Nephron (organoid): ENCODE measurements at regions not wholly inside any gene's neighbourhood (a gene's known extent, or its start where the extent isn't known, plus 50 kb on each side); places are given as distances from the start of the nearest gene placed in this dataset.
"Not testable (repeated sequence)": the region's sequence is repeated elsewhere in the genome, so short reads cannot be mapped to it uniquely, and the experiment has no call there.

ENCODE experiments used
- H3K27ac Mint-ChIP-seq, 3 experiments: 2 replicates each; pipeline ENCODE4 v1.8.0; 2020; ENCODE audit warnings: mixed read lengths in 3 of 3, mild to moderate bottlenecking in 2 of 3, moderate library complexity in 1 of 3
- H3K27me3 Mint-ChIP-seq: 2 replicates; pipeline ENCODE4 v1.8.0; 2021; ENCODE audit warnings: low read depth, mild to moderate bottlenecking, moderate library complexity, mixed read lengths
- H3K36me3 Mint-ChIP-seq: 2 replicates; pipeline ENCODE4 v1.8.0; 2020; ENCODE audit warnings: low read depth, mixed read lengths
- H3K4me1 Mint-ChIP-seq: 2 replicates; pipeline ENCODE4 v1.8.0; 2020; ENCODE audit warnings: mixed read lengths
- H3K4me3 Mint-ChIP-seq, 3 experiments: 2 replicates each; pipeline ENCODE4 v1.8.0; 2020; ENCODE audit warnings: mild to moderate bottlenecking in 3 of 3, mixed read lengths in 3 of 3, moderate library complexity in 2 of 3
- H3K9me3 Mint-ChIP-seq: 2 replicates; pipeline ENCODE4 v1.8.0; 2020; ENCODE audit warnings: mixed read lengths
- TF ChIP-seq, protein P1 (sequence below), 3 experiments: fragments of 200-600 bp; sonication (generic); IDR thresholded peaks; one replicate each; pipeline ENCODE4 v1.5.0; 2021; ENCODE audit warnings: antibody characterized with exemption in 3 of 3; ENCODE audit not compliant: unreplicated experiment in 3 of 3

DNA sequence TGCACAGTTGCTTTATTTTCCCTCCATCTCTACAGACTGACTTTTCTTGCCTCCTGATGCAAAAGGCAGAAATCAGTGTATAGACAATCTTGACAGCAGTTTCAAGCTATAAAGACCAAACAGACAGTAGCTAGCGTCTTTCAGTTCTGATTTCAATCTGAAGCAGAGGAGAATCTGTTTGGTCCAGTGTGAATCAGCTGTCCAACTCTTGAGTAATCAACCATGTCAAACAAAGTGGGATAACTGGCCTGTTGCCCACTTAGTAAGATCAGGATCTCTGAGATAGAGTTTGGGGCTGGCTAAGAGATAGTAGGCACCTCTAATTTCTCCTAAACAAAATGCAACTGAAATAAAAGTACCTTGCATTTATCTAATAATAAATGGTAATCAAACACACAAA is 797.4 kb upstream of the FBXO33 start:
- Mint-ChIP-seq H3K4me1 (no peaks in the 10 kb centered on the region), H3K27ac (no peak overlapping the region), H3K9me3 (no peaks in the 10 kb centered on the region), H3K4me3 (no peak overlapping the region), H3K27me3 (no peaks in the 10 kb centered on the region), H3K36me3 (no peaks in the 10 kb centered on the region)
- TF ChIP-seq, protein P1, sequence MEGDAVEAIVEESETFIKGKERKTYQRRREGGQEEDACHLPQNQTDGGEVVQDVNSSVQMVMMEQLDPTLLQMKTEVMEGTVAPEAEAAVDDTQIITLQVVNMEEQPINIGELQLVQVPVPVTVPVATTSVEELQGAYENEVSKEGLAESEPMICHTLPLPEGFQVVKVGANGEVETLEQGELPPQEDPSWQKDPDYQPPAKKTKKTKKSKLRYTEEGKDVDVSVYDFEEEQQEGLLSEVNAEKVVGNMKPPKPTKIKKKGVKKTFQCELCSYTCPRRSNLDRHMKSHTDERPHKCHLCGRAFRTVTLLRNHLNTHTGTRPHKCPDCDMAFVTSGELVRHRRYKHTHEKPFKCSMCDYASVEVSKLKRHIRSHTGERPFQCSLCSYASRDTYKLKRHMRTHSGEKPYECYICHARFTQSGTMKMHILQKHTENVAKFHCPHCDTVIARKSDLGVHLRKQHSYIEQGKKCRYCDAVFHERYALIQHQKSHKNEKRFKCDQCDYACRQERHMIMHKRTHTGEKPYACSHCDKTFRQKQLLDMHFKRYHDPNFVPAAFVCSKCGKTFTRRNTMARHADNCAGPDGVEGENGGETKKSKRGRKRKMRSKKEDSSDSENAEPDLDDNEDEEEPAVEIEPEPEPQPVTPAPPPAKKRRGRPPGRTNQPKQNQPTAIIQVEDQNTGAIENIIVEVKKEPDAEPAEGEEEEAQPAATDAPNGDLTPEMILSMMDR (IDR thresholded peaks at IDR 0.05; ENCODE audit: unreplicated experiment in 3 of 3): no peak

DNA sequence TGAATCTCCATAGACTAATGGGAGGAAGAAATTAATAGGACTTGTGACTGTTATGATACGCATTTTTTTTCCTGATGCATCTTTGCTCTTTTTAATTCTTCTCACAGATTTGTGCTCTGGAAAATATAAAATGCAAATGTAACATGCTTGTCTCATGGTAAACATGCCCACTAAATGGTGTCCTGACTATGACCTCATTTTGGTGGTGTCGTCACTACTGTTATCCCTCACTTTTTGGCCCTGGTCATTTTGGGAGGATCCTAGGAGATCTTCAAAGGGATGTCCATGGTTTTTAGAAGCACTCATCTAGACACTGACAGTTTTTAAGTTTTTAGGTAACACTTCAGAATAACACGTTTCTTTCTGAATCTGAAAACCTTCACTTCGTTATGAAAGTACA is 790.8 kb upstream of the FBXO33 start:
- Mint-ChIP-seq H3K36me3 (no peaks in the 10 kb centered on the region), H3K4me3 (no peak overlapping the region), H3K9me3 (no peaks in the 10 kb centered on the region), H3K27me3 (no peaks in the 10 kb centered on the region), H3K27ac (no peak overlapping the region), H3K4me1 (no peaks in the 10 kb centered on the region)
- TF ChIP-seq, protein P1 (IDR thresholded peaks at IDR 0.05; ENCODE audit: unreplicated experiment in 3 of 3): no peak

DNA sequence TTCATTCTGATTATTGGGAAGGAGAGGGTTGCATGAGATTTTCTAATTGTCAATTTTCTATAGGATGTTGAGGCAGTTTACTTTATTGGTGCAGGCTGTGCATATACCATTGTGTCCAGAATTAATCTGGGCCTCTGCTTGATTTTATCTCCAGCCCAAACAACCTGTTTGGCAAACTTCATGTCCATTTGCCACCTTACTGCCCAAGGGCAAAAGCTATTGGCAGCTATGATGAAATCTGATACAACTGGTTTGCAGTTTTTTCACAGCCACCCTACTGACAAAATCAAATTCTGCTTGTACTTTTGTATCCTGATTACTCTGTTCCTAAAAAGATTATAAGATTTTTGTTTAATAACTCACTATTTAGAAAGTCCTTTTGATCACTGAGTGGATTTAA is 789.2 kb upstream of the FBXO33 start:
- Mint-ChIP-seq H3K4me1 (no peaks in the 10 kb centered on the region), H3K4me3 (no peak overlapping the region), H3K27me3 (no peaks in the 10 kb centered on the region), H3K36me3 (no peaks in the 10 kb centered on the region), H3K9me3 (peaks cover under 1% of the 10 kb centered on the region), H3K27ac (no peak overlapping the region)
- TF ChIP-seq, protein P1 (IDR thresholded peaks at IDR 0.05; ENCODE audit: unreplicated experiment in 3 of 3): no peak

DNA sequence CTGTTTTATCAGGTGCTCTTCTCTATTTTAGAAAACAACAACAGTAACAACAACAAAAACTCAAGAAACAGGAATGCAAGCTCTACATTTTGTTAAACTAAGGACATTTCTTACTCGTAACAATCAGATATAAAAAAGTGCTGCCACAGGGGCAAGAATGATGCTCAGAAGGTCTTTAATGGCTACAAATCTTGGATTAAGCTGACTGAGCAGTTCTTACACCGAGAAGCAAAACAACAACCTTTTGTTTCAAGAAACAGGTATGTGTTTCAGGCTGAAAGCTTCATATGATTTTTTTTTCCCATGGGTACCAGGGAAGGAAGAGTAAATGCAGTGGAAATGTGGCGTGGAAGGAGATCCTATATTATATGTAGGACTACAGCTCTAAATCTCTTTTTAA is 786.8 kb upstream of the FBXO33 start:
- H3K27ac Mint-ChIP-seq: no peak overlapping the region
- H3K4me3 Mint-ChIP-seq: no peak overlapping the region
- TF ChIP-seq, protein P1 (IDR thresholded peaks at IDR 0.05; ENCODE audit: unreplicated experiment in 3 of 3): no peak
- peaks cover 4% of the 10 kb centered on the region for H3K27me3 Mint-ChIP-seq
- H3K4me1 Mint-ChIP-seq: no peaks in the 10 kb centered on the region
- peaks cover 3% of the 10 kb centered on the region for H3K9me3 Mint-ChIP-seq
- H3K36me3 Mint-ChIP-seq: no peaks in the 10 kb centered on the region

DNA sequence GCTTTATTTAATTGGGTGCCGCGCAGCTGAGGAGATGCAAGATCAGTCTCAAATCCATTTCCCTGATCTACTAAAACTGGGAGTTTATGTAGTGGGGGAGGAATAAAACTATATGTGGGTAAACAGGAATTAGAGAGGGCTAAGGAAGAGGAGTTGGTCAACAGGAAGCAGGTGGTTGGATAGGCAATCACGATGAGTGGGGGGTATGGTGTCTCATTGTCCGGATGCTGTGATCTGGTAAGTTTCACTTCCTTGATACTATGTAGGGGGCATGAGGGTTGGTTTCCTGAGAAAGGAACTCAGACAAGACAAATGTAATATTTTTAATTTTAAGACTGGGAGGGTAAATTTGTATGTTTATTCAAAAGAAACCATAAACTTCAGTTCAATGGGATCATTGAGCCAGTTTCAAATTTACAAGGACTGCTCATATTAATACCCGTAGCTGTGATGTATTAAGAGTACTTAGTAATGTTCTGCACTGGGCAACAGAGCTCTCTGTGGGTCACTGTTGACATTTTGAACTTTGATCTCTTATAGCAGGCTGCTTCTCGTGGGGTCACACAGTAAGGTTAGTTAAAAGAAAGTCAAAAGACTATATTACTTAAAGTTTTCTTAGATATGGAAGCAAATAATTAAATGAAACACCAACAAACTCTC is 786.2 kb upstream of the FBXO33 start:
- H3K9me3 Mint-ChIP-seq: peaks cover 3% of the 10 kb centered on the region
- H3K4me3 Mint-ChIP-seq: no peak overlapping the region
- H3K36me3 Mint-ChIP-seq: no peaks in the 10 kb centered on the region
- H3K27me3 Mint-ChIP-seq: peaks cover 4% of the 10 kb centered on the region
- no peak overlapping the region for H3K27ac Mint-ChIP-seq
- TF ChIP-seq, protein P1 (IDR thresholded peaks at IDR 0.05; ENCODE audit: unreplicated experiment in 3 of 3): no peak
- H3K4me1 Mint-ChIP-seq: no peaks in the 10 kb centered on the region

DNA sequence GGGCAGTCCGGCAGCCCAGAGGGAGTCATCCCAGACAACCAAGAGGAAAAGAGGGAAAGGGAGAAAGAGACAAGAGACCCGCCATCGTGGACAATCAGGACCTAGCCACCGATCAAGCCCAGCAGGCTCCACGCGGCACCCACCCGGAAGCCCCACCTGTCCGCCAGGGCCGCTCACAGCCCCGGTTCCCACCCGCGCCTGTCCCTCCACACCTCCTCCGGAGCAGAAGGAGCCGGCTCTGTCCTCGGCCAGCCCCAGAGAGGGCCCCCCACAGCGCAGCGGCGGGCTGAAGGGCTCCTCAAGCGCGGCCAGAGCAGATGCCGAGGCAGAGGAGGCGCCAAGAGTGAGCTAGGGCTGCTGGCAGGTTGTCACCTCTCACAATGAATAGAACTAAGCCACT is 784.7 kb upstream of the FBXO33 start:
- no peaks in the 10 kb centered on the region for H3K4me1 Mint-ChIP-seq
- H3K27ac Mint-ChIP-seq: no peak overlapping the region
- H3K27me3 Mint-ChIP-seq: peaks cover 4% of the 10 kb centered on the region
- no peak overlapping the region for H3K4me3 Mint-ChIP-seq
- peaks cover 3% of the 10 kb centered on the region for H3K9me3 Mint-ChIP-seq
- H3K36me3 Mint-ChIP-seq: no peaks in the 10 kb centered on the region
- TF ChIP-seq, protein P1 (IDR thresholded peaks at IDR 0.05; ENCODE audit: unreplicated experiment in 3 of 3): no peak

DNA sequence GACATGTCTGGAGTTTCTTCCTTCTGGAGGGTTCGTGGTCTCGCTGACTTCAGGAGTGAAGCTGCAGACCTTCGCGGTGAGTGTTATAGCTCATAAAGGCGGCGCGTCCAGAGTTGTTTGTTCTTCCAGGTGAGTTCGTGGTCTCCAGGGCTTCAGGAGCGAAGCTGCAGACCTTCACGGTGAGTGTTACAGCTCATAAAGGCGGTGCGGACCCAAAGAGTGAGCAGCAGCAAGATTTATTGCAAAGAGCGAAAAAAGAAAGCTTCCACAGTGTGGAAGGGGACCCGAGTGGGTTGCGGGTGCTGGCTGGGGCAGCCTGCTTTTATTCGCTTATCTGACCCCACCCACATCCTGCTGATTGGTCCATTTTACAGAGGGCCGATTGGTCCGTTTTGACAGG is 784.2 kb upstream of the FBXO33 start:
- H3K36me3 Mint-ChIP-seq, H3K27ac Mint-ChIP-seq, H3K4me3 Mint-ChIP-seq, H3K9me3 Mint-ChIP-seq, H3K4me1 Mint-ChIP-seq, H3K27me3 Mint-ChIP-seq: not testable (repeated sequence)
